ENCODE measurements at regions not wholly inside any gene's neighbourhood (a gene's known extent, or its start where the extent isn't known, plus 50 kb on each side); places are given as distances from the start of the nearest gene placed in this dataset.

- TF ChIP-seq SP3 (tag by site-specific recombination; IDR thresholded peaks at IDR 0.05) (no peak), ZNF549 (tag by site-specific recombination; IDR thresholded peaks at IDR 0.05) (no peak), ZNF692 (tag by site-specific recombination; IDR thresholded peaks at IDR 0.05) (no peak), ZNF791 (tag by site-specific recombination; IDR thresholded peaks at IDR 0.05) (no peak), ZNF544 (tag by site-specific recombination; IDR thresholded peaks at IDR 0.05) (no peak)
These were observed 147.6 kb upstream of the TNR start (continued) for GRCh38 chr1:175890958-175891357.

GRCh38 chr1:175889848-175890247 is 146.5 kb upstream of the TNR start:
- ChIA-PET CTCF (interaction anchor here (1.4 kb wide), 1 partner anchor 132 kb away, joined by 9 read pairs; no protein-coding TSS in a partner anchor), POLR2A (no interaction called here)
- H3K4me1 ChIP-seq (ENCODE audit: control insufficient read depth, insufficient read depth, low read length), result no peaks in the 10 kb centered on the region
- no peak overlapping the region for H3K4me3 ChIP-seq (ENCODE audit: low read depth, low read length)
- TF ChIP-seq ZNF146 (tag by site-specific recombination; IDR thresholded peaks at IDR 0.05) (no peak), ZNF18 (tag by site-specific recombination; IDR thresholded peaks at IDR 0.05) (no peak), SETDB1 (IDR thresholded peaks at IDR 0.05; ENCODE audit: insufficient read length, low read length) (no peak), ZBTB1 (tag by site-specific recombination; IDR thresholded peaks at IDR 0.05) (no peak), YY1 (tag by site-specific recombination; IDR thresholded peaks at IDR 0.05) (no peak), TSHZ1 (tag by site-specific recombination; IDR thresholded peaks at IDR 0.05; ENCODE audit: borderline replicate concordance) (no peak), ZNF174 (tag by site-specific recombination; IDR thresholded peaks at IDR 0.05) (no peak), ZNF2 (tag by site-specific recombination; IDR thresholded peaks at IDR 0.05) (no peak), EGR2 (tag by site-specific recombination; IDR thresholded peaks at IDR 0.05; ENCODE audit: low read depth) (no peak), PBX3 (CRISPR knock-in tag; IDR thresholded peaks at IDR 0.05) (no peak), ZNF837 (tag by site-specific recombination; IDR thresholded peaks at IDR 0.05) (no peak), ATF2 (tag by site-specific recombination; IDR thresholded peaks at IDR 0.05; ENCODE audit: low read depth) (no peak), TRIM28 (IDR thresholded peaks at IDR 0.05; ENCODE audit: borderline replicate concordance, low read length) (no peak), SP7 (tag by site-specific recombination; IDR thresholded peaks at IDR 0.05) (no peak), ZBTB8A (tag by site-specific recombination; IDR thresholded peaks at IDR 0.05) (no peak)
- H3K36me3 ChIP-seq (ENCODE audit: control insufficient read depth in 2 of 2, insufficient read depth in 1 of 2, low read length in 2 of 2), result no peaks in the 10 kb centered on the region
- H3K27ac ChIP-seq (ENCODE audit: extremely low read depth, low read depth, low read length), result no peak overlapping the region
- H3K9me3 ChIP-seq (ENCODE audit: control insufficient read depth, insufficient read depth, low read depth, low read length), result no peaks in the 10 kb centered on the region
